CD4-positive, alpha-beta T cell treated with Interleukin-15 for 1 hour (primary cell): ENCODE measurements at regions not wholly inside any gene's neighbourhood (a gene's known extent, or its start where the extent isn't known, plus 50 kb on each side); places are given as distances from the start of the nearest gene placed in this dataset.
"Not testable (repeated sequence)": the region's sequence is repeated elsewhere in the genome, so short reads cannot be mapped to it uniquely, and the experiment has no call there.

Experiments used
- DNase-seq: peaks from one replicate; pipeline ENCODE4 v3.0.0-alpha.2; 2020

DNA sequence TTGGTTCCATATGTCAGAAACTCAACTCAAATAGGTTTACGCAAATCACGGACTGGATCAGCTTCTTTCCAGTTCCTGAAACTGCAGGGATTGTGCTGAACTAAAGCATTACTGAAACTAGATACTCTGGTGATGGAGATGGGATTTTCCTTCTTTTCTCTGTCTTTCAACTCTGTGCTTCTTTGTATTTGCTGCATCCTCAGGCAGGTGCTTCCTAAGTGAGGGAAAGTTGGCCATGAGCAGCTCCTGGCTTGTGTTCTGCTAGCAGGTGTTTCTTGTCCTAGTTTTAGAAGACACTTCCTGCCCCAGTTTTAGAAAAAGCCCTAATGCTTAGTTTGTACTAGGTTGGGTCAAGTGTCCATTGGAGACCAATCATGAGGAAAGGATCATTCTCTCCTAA is 86.7 kb upstream of the USP24 start:
- DNase-seq = no peak

DNA sequence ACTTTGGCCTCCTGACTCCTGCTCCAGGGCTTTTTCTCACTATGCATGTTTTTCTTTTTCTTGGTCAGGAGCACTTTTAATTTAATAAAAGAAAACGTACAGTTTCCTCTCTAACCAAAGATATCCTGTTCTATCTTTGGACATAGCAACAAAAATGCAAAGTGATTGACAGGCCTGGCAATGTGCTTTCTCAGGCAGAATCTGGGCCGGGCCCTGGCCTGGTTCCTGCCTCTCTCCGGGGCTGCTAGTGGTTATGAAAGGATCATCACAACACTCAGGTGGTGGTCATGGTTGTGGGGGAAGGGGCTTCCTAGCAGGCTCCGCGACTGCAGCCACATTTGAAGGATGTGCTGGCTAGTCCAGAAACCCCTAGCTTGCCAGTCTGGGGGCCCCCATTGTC is 85.8 kb upstream of the USP24 start:
- DNase-seq = no peak

DNA sequence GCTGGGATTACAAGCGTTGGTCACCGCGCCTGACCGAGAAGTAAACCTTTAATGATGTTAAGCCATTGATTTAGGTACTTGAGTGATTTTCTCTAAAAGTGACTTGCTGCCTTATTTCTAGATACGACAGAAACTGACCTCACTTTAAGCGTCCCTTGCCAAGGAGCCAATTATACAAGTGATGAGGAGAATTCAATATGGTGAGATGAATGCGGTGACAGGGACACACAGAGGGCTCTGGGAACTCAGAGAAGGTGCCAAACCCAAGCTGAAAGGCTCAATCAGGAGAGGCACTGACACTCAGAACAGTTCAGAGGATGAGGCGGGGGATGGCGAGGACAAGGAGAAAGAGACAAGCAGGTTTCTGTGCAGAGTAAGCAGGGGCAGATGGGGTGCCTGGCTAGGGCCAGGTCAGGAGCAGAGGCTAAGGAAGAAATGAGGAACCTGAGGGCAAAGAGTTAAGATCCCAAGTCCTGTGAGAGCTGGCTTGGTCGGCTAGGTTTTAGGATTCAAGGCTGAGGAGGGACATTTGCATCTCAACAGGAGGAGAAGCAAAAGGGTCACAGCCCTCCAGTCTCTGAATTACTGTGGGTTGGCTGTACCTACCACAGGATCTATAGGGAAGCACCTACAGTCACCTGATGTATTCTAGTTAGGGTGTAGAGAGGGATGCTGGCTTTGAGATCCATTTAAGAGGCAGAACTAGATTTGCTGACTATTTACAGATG is 83.2 kb upstream of the USP24 start:
- no peak for DNase-seq

DNA sequence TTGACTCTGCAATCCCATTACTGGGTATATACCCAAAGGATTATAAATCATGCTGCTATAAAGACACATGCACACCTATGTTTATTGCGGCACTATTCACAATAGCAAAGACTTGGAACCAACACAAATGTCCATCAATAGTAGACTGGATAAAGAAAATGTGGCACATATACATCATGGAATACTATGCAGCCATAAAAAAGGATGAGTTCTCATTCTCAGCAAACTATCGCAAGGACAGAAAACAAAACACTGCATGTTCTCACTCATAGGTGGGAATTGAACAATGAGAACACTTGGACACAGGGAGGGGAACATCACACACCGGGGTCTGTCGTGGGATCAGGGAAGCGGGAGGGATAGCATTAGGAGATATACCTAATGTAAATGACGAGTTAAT is 81.1 kb upstream of the USP24 start:
- not testable (repeated sequence) for DNase-seq

DNA sequence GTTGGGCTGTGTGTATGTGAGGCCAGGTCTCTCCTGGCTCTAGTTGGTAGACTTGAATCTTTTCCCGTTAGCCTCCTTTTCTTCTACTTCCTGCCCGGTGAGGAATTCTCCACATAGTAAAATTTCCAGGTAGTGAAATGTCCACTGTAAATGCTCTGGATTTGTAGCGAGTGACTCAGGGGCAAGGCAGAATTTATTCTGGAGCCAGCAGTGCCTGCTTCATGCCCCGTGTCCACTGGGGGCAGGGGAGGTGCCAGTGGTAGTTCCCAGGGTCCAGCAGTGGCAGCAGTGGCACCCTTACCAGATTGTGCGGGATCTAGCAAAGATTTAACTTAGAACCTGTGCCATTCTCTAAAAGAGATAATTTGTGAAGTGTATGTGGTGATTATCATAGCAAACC is 74.5 kb upstream of the USP24 start:
- DNase-seq = no peak

DNA sequence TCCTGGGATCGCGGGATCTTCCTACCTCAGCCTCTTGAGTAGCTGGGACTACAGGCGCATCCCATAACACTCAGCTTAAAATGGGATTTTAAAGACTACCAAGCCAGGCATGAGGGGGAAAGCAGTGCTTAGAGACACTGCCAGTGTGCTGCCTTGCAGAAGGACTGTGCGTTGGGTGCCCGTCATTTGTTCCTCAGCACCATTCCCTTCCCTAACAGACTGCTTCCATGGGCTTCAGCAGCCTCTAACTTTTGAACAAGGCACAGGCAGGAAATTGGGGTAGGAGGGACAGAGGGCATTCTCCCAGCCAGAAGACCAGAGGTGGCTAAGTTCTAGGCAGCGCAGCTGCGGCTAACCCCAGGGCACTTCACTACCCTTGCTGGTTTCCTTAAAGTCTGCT is 73.9 kb upstream of the USP24 start:
- DNase-seq = no peak

DNA sequence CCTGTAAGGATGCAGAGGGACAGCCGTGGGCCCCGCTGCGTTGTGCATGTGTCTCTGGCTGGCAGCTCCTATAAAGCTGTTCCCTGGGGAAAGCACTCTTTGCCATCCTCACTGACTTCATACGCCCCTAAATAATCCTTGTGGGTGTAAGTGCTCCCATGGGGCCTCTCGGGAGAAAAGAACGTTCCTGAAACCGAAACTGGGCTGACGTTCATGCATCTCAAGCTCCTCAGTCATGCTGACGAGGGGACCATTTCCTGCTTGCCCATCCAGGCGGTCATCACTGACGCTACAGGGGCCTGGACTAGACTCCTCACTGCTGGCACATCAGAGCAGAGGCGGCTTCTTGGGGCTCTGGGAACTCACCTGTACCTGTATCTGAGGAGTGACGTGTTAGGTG is 73.1 kb upstream of the USP24 start:
- peak; percentile 22 for DNase-seq

DNA sequence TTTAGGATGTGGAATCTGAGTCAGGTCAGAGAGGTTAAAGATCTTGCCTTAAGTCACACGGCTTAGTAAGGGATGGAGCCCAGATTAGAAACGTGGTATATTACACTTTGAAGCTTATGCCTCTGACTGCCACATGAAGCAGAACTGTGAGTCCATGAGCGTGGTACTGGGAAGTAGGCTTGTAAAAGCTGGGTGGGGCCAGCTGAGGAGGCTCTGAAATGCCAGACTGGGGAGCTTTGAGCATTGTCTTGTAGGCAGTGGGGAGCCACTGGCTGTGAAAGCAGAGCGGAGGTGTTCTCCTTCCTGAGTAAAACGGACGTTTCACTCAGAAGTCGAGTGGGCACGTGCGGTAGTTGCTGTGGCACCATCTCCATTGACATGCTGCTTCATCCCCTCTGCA is 72.6 kb upstream of the USP24 start:
- no peak for DNase-seq

DNA sequence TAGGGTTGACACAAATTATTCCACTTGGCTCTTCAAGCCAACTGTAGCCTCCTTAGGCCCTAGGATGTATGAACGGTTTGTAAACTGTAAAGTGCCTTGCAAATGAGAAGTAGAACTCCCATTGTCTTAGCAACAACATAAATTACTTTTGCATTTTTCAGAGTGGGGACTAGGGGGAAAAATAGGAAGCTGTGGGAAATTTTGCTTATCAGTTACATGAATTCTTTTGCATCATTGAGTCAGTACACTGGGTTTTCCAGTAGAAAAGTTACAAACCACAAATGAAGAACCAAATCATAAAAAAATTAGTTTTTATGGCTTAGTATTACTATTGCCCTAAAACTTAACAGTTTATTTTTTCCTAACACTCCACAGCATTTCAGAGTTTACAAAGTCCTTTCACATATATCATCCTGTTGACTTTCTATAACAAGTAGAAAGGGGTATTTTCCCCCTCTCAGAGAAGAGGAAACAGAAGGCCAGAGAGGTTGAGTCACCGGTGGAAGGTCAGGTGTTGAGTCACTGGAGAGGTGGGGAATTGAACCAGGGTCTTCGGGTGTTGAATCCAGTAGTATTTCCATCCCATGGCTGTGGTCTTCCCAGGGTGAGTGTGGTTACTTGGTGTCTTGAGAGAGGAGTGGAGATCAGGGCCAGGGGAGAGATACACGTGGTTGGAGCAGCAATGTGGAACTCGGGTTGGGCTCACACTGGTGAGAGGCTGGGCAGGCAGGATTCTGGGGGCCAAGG is 71.9 kb upstream of the USP24 start:
- no peak for DNase-seq

DNA sequence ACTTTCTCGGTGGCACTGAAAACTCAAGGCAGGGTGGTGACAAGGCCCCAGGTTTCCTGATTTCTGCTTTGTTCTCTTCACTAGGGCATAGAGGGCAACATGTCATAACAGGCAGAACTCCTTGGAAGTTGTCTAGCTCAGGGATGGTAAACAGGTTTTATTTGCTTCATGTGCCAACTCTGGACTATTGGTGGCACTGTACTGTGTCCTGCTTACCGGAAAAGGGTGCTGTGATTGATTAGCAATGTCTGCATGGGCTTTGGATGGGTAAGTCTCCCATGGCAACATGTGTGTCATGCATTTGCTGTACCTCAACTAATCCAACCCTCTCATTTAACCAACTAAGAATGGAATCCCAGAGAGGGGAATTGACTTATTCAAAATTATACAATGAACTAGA is 70.7 kb upstream of the USP24 start:
- no peak for DNase-seq

DNA sequence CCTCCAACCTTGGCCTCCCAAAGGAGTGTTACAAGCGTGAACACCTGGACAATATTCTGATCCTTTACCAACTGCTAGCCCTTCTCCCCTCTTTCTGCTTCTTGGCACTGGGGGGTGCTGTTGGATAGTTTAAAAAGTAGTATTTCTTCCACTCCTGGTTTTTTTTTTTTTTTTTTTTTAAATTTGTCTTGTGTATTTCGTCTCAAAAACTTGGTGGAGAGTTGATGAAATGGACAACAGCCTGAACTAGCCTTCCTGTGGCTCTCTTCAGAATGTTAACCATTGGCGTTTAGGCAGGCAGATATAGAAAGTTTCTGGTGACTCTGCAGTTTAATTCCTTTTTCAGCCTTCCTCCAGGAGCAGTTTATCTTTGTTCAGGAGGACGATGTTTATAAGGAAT is 69.7 kb upstream of the USP24 start:
- no peak for DNase-seq

DNA sequence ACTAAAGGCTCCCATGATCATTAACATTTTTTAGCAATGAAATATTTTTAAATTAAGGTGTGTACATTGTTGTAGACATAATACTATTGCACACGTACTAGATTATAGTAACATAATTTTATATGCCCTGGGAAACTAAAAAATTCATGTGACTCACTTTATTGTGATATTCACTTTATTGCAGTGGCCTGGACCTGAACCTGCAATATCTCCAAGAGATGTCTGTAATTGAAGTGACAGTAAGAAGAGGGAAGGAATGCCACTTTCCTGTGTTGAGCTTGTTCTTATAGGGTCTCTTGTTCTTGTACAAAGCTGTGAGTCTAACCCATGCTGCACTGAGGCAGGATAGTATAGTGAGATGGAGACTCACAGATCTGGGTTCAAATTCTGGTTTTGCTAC is 66.9 kb upstream of the USP24 start:
- DNase-seq = no peak

DNA sequence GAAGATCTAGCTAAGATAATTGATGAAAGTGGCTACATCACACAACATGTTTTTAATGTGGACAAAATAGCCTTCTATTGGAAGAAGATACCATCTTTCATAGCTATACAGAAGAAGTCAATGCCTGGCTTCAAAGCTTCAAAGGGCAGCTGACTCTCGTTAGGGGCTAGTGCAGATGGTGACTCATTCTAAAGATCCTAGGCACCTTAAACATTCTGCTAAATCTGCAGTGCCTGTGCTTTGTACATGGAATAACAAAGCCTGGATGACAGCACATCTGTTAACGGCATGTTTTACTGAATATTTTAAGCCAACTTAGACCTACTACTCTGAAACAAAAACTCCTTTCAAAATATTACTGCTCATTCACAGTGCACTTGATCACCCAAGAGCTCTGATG is 65.6 kb upstream of the USP24 start:
- DNase-seq = no peak

DNA sequence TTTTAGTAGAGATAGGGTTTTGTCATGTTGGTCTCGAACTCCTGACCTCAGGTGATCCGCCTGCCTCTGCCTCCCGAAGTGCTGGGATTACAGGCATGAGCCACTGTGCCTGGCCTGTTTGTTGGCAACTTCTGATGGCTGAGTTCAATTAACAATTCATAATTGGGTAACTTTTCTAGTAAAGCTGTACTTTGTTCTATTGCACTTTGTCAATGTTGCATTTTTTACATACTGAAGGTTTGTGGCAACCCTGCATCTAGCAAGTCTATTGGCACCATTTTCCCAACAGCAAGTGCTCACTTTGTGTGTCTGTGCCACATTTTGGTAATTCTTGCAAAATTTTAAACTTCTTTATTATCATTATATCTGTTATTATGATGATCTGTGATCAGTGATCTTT is 64.5 kb upstream of the USP24 start:
- no peak for DNase-seq

DNA sequence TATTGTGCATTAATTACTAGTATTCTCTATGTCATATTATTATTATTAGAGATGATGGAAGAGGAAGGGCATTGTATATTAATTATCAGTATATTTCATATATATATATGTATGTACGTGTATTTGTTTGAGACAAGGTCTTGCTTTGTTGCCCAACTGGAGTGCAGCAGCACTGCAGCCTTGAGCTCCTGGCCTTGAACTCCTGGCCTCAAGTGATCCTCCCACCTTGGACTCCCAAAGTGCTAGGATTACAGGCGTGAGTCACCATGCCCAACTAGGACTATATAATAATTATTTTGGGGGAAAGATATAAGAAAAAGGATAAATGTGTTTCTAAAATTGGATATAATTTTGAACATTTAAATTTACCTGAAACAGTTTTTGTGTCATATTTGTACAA is 63.2 kb upstream of the USP24 start:
- DNase-seq = no peak

DNA sequence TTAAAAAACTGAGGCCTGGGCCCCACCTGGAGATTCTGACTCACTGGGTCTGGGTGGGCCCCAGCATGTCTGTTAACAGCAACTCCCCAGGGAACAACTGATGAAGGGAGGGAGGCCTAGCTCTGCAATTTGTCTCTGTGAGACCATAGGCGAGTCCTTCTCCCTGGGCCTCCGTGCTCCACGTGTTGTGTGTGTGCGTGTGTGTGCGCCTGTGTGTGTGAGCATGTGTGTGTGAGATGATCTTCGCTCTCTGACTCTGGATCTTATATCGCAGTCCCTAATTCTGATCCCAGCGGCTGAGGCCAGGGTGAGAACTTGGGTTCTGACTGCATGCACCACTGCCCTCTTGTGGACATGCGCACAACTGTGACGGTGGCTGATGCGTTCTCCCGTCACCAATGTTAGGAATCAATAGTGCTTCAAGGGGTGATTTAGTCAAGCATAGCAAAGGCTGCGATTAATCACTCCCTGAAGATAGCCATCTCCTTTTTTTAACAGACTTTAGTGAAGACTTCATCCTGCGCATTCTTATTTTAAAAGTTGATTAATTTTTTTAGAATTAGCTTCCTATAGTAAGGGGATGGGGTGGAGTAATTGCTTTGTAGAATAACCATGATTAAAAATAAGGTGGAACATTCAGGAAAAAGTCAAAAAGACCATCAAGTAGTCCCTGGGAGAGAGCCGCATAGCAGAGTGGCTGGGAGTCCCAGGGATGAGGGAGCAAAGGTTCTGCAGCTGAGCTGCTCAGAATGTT is 62.4 kb upstream of the USP24 start:
- peak; percentile 75 for DNase-seq

DNA sequence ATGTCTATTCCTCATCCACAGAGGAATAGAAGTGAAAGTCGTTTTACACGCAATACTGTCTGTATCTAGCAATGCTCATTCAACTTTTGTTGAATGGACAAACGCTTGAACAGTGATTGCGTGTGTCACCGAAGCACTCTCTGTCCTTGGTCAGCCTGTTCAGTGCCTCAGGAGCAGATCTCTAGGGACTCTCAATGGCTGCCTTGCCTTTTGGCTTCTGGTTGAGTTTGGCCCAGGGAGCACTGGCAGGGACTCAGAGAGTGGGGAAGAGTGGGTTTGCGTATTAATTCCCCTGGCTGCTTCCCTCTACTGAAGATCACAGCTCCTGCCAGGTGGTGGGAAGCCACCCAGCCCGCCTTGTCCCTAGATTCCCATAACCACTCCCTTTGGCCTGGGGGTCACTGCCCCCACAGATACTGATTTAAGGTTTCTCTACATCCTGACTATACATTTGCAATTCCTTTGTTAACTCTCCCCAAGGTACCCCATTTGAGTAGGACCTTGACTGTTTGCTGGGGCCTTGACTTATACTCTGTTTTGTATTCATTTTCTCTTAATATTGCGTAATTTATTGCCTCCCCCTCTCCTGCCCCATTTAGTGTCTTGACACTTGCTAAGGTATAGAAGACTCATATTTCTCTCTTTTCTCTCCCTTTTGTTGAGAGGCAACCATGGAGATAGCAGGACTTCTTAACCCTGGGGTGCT is 61.7 kb upstream of the USP24 start:
- DNase-seq = no peak

DNA sequence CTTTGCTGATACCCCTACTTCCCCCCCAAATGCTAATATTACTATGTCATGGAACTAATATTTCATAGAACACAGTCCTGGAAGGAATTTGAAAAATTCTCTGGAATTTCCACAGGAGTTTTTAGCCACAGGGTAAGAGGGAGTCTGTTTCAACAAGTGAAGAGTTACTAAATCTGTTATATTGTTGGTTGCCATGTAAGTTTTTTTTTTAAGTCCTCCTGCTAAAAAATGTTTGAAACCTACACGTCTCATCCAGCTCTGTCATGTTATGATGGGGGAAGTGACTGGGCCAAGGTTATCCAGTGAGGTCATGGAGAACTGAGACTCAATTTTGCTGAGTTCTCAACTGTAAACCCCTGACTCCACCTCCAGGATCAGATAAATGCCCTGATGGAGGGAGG is 60.8 kb upstream of the USP24 start:
- no peak for DNase-seq

DNA sequence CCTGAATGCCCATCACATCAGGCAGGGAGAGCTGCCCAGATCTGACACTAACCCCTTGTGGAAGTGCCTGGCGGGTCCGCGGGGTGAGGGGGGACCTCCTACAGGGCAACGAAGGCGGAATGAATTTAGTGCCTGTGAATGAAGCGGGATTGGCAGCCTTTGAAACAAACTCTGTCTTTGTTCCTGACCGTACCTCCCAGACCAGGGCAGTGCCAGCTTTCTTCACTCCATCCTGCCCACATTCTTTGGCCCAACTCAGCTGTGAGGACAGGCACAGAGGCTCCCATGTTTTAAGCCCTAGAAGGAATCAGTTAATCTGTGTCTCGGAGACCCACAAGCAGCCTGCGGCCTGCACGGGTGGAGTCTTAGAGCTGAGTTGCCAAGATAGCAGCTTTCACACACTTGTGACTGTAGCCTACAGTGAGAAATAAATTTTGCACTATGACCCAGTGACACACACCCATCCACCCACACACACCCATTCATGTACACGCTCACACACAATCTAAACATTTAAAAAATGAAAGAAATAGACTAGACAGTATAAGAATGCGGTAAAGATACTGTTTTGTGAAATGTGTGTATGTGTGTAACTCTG is 60.1 kb upstream of the USP24 start:
- DNase-seq = no peak

DNA sequence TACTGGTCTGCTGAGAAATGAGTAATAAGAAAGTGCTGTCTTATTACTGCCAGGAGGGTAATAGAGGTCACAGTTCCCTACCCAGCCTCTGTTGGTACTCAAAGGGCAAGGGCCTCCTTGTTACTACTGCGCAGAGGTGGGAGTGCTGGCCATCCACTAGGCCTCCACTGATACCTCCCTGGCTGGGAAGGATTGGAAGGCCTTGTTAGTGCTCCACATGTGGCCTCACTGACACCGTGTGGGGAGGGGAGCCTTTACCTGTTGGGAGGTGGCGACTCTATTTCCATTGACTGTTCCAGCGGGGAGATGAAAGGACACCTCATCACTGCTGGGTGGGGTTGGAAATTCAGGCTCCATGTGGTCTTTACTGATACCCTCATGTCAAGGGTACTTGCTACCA is 57.8 kb upstream of the USP24 start:
- DNase-seq = no peak
